HG02840 (cell line): ENCODE measurements at regions not wholly inside any gene's neighbourhood (a gene's known extent, or its start where the extent isn't known, plus 50 kb on each side); places are given as distances from the start of the nearest gene placed in this dataset.

ENCODE experiments used
- ATAC-seq: cut with Tn5 transposase; IDR thresholded peaks from one replicate; pipeline ENCODE4 v1.9.1; 2021; ENCODE audit warnings: mild to moderate bottlenecking, moderate library complexity, moderate number of reproducible peaks; ENCODE audit not compliant: unreplicated experiment, low FRiP score

DNA sequence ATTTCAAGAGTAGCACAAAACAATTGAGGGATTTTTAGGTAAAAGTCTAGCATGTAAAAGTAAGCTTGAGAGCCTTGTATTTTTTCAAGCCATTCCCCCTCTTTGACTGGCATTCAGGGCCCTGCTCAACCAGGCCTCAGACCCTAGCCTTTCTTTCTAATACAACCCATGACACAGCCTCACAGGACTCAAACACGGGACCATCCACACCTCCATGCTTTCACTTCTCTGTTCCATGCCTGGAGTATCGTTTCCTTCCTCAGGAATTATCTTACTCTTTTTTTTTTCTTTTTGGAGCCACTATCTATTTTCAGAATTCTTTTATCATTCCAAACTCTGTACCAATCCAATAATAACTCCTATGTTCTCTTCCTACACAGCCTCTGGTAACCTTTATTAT, 560.2 kb upstream of the CLINT1 start:
- no peak for ATAC-seq

DNA sequence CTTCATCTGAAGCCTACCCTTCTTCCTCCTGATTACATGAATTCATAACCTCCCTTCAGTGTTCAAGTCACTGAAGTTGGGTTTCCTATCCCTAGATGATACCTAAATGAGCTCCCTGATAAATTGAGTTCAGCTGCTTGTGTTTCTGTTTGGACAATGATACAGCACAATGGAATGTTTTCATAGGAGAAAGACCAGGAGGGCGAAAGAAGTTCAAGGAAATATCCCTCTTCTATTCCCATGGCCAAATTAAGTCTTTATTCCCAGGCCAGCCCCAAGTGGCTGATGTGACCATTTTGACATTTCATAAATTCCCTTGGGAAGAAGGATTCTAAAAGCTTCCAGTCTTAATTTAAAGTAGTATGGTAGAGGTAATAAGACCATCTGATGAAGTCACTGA, 555.8 kb upstream of the CLINT1 start:
- no peak for ATAC-seq

- ATAC-seq = no peak
Observed at GRCh38 chr5:158414333-158414762, 555.4 kb upstream of the CLINT1 start.

DNA sequence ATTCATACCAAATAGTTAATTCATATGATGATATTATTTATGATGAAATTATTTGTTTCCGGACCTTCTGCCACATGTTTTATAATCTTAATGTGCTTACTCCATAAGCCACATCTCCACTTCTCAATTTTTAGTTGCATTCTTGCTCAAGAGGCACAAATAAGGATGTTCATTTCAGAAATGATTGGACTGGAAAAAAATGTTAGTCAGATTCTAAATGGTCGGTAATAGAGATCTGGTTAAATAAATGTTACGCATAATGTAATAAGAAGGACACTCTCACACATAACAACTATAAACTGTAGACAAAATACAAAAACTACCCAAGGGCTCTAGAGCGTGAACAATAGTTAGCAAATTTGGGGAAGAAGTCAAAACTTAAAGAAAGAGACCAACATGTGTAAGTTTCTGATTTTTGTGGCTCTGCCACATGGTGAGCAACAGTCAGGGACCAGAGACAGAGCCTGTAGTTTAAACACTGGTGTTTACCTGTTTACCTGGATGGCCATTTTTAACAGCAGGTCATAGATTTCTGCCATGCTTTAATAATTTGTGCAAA, 554.3 kb upstream of the CLINT1 start:
- ATAC-seq = no peak

DNA sequence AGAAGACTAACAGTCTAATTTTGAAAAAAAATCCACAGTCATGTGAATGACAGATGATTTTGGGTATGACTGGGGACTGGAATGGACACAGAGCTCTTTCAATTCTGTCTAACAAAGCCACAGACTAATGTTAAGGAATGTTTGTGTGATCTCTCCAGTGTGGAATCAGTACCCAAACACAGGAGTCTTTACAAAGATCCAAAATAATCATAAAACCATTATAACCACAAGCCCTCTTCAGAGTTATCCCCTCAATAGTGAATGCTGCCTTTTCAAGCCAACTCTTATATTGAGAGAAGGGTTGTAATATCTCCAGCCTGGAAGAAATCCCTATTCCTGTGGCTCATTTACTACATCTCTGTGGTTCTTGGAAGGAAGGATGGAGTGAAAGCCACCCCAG, 552.0 kb upstream of the CLINT1 start:
- no peak for ATAC-seq

DNA sequence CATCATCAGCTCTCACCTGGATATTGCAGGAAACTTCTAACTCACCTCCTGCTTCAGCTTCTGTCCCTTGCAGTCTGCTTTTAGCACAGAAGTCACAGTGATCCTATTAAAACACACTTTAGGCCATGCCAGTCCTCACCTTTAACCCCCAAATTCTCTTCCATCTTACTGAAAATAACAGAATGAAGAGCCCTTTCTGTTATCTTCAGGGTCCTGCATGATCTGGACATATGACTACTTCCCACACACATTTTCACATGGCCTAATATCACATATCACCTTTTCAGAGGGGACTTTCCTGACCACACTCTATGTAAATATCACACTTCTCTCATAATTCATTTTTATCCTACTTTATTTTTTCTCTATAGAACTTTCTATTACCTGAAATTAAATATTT, 550.6 kb upstream of the CLINT1 start:
- ATAC-seq = no peak

GRCh38 chr5:158407824-158408195, 548.9 kb upstream of the CLINT1 start:
- ATAC-seq = no peak

- ATAC-seq = no peak
Observed at GRCh38 chr5:158406884-158407823, 548.2 kb upstream of the CLINT1 start.

GRCh38 chr5:158398360-158399201, 539.6 kb upstream of the CLINT1 start:
- peak; percentile 89 for ATAC-seq

DNA sequence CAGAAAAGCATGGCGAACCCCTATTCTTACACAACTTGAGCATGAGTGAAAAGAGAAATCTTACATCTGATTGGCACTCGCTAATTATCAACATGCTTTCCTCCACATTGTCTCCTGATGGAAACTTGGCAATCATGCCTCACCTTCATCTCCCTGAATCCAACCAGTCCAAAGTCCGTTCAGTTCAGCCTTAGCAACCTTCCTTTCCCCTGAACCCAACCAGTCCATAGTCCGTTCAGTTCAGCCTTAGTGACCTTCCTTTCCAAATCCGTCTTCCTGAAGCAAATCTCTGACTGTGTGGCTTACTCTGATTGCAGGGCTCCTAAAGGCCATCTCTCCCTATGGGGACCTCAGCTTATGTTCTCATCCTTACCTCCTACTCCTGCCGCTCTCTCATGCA, 538.3 kb upstream of the CLINT1 start:
- no peak for ATAC-seq

DNA sequence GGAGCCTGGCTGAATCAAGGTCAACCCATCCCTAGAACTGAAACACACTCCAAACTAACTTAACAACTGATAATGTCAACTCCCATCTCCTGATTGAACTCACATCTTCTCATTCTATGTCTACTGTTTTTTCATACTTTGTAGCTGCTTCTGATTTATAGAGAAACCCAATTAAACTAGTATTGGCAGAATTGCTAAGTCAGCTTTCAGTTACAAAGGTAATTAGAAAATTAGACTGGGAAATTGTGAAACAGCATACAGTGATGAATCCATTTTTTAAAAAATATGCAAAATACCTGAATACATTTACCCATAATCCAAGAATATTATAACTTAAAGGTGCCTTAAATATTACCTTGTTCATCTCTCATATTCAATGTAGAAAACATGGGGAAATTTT, 535.2 kb upstream of the CLINT1 start:
- no peak for ATAC-seq

DNA sequence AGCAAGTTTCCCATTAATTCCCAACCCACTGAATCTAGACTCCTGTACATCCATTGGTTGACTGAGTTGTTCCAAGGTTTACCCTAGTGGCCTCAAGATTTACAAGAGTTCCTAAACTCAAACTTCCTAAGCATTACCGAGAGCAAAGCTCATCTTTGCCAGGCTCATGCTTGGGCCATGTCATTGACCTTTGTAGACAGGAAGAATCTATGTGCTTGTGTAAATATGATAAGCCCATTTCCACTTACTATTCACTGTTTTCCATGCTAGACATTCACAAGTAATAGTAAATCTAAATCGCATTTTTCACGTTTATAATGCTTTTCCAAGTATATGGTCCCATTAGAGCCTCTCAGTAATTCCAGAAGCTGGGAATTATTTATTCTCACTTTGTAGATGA, 534.5 kb upstream of the CLINT1 start:
- no peak for ATAC-seq

- no peak for ATAC-seq
Observed at GRCh38 chr5:158392753-158393152, 533.8 kb upstream of the CLINT1 start.

DNA sequence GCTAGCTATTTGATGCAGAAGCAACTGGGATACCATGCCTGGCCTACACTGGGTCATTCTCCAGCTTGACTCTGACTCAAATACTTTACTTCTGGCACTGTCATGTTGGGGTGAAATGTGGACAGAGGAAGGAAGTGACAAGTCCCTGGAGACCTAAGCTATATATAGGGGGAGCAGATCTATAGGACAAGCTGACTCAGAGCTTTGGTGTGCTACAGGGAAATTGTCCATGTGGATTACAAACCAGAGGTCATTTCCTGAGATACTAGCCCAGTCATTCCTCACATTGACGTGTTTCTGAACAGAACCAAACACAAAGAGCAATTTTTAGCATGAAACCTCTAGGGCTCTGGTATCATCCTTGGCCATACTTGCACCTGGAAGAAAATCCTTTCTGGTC, 531.6 kb upstream of the CLINT1 start:
- no peak for ATAC-seq

GRCh38 chr5:158389786-158390185, 530.8 kb upstream of the CLINT1 start:
- no peak for ATAC-seq

- ATAC-seq = no peak
Observed at GRCh38 chr5:158388021-158388420, 529.1 kb upstream of the CLINT1 start.

DNA sequence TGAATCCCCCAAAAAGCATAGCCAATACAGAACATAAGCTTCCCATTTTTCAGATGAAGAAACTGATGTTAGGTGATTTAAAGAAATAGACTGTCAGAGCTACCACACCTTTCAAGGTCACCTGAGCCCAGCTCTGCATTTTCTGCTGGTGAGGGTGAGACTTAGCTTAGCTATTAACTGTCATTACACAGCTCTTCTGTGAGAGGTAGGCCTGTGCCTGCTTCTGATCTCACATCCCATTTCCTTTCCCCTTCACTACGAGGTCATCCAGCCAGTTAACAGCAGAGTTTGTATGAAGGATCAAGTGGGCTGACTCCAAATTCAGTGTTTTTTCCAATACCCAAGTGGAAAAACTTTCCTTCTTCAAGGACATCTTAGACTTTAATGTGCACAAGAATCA, 528.6 kb upstream of the CLINT1 start:
- no peak for ATAC-seq

- no peak for ATAC-seq
Observed at GRCh38 chr5:158385982-158386381, 527.0 kb upstream of the CLINT1 start.

- ATAC-seq = no peak
Observed at GRCh38 chr5:158384535-158385481, 525.9 kb upstream of the CLINT1 start.

- no peak for ATAC-seq
Observed at GRCh38 chr5:158383486-158383885, 524.5 kb upstream of the CLINT1 start.
